ENCODE measurements at regions not wholly inside any gene's neighbourhood (a gene's known extent, or its start where the extent isn't known, plus 50 kb on each side); places are given as distances from the start of the nearest gene placed in this dataset.

DNA sequence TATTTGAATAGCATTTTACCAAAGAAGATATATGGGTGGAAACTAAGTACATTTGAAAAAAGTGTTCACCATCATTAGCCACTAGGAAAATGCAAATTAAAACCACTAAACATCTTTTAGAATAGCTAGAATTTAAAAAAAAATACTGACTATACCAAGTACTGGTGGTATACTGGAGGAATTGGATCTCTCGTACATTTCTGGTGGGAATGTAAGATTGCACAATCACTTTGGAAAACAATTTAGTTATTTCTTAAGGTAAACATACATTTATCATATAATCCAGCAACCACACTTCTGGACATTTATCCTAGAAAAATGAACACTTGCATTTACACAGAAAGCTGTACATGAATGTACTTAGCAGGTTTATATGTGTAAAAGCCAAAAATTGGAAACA lies 303.5 kb downstream of the MID1IP1 start:
- TF ChIP-seq POLR2A (IDR thresholded peaks at IDR 0.05) = no peak
- TF ChIP-seq, protein P1, sequence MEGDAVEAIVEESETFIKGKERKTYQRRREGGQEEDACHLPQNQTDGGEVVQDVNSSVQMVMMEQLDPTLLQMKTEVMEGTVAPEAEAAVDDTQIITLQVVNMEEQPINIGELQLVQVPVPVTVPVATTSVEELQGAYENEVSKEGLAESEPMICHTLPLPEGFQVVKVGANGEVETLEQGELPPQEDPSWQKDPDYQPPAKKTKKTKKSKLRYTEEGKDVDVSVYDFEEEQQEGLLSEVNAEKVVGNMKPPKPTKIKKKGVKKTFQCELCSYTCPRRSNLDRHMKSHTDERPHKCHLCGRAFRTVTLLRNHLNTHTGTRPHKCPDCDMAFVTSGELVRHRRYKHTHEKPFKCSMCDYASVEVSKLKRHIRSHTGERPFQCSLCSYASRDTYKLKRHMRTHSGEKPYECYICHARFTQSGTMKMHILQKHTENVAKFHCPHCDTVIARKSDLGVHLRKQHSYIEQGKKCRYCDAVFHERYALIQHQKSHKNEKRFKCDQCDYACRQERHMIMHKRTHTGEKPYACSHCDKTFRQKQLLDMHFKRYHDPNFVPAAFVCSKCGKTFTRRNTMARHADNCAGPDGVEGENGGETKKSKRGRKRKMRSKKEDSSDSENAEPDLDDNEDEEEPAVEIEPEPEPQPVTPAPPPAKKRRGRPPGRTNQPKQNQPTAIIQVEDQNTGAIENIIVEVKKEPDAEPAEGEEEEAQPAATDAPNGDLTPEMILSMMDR (IDR thresholded peaks at IDR 0.05) = no peak
